HEK293 (cell line): ENCODE measurements at regions not wholly inside any gene's neighbourhood (a gene's known extent, or its start where the extent isn't known, plus 50 kb on each side); places are given as distances from the start of the nearest gene placed in this dataset.
"Not testable (repeated sequence)": the region's sequence is repeated elsewhere in the genome, so short reads cannot be mapped to it uniquely, and the experiment has no call there.

Experiments
- CTCF ChIP-seq: fragments of 450-650 bp; formaldehyde crosslinking; IDR thresholded peaks from 2 replicates; pipeline ENCODE4 v1.5.1; 2016; ENCODE audit warnings: missing biosample characterization, missing genetic modification characterization
- MZF1 ChIP-seq: fragments of 450-650 bp; formaldehyde crosslinking; IDR thresholded peaks from 2 replicates; pipeline ENCODE4 v1.5.1; 2017; ENCODE audit warnings: missing biosample characterization, missing genetic modification characterization, borderline replicate concordance
- ZBTB17 ChIP-seq: fragments of 450-650 bp; formaldehyde crosslinking; IDR thresholded peaks from 2 replicates; pipeline ENCODE4 v1.5.1; 2016; ENCODE audit warnings: missing biosample characterization, missing genetic modification characterization
- ZBTB8A ChIP-seq: fragments of 450-650 bp; formaldehyde crosslinking; IDR thresholded peaks from 2 replicates; pipeline ENCODE4 v1.5.1; 2016; ENCODE audit warnings: missing biosample characterization, missing genetic modification characterization
- ZFP41 ChIP-seq: fragments of 450-650 bp; formaldehyde crosslinking; IDR thresholded peaks from 2 replicates; pipeline ENCODE4 v1.5.1; 2016; ENCODE audit warnings: missing biosample characterization, missing genetic modification characterization, borderline replicate concordance
- ZNF610 ChIP-seq: fragments of 450-650 bp; formaldehyde crosslinking; IDR thresholded peaks from 2 replicates; pipeline ENCODE4 v1.5.1; 2016; ENCODE audit warnings: missing biosample characterization, missing genetic modification characterization, borderline replicate concordance
- ZNF623 ChIP-seq: fragments of 450-650 bp; formaldehyde crosslinking; IDR thresholded peaks from 2 replicates; pipeline ENCODE4 v1.5.1; 2016; ENCODE audit warnings: missing biosample characterization, missing genetic modification characterization
- ZNF830 ChIP-seq: fragments of 450-650 bp; IDR thresholded peaks from 2 replicates; pipeline ENCODE4 v1.5.0; 2018; ENCODE audit warnings: missing biosample characterization, missing genetic modification characterization, low read depth, mild to moderate bottlenecking, moderate library complexity
- TF ChIP-seq, protein P1 (sequence below): fragments of 450-650 bp; formaldehyde crosslinking; IDR thresholded peaks from 2 replicates; pipeline ENCODE4 v1.5.1; 2016; ENCODE audit warnings: missing biosample characterization, missing genetic modification characterization, low read depth
- TF ChIP-seq, protein P2 (sequence below): fragments of 450-650 bp; formaldehyde crosslinking; IDR thresholded peaks from 2 replicates; pipeline ENCODE4 v1.5.1; 2016; ENCODE audit warnings: missing biosample characterization, missing genetic modification characterization

- TF ChIP-seq ZNF830 (tag by site-specific recombination); ZNF623 (tag by site-specific recombination); CTCF (tag by site-specific recombination); ZNF610 (tag by site-specific recombination); ZBTB8A; ZBTB17 (tag by site-specific recombination); MZF1 (tag by site-specific recombination); ZFP41: not testable (repeated sequence)
- TF ChIP-seq, protein P1, sequence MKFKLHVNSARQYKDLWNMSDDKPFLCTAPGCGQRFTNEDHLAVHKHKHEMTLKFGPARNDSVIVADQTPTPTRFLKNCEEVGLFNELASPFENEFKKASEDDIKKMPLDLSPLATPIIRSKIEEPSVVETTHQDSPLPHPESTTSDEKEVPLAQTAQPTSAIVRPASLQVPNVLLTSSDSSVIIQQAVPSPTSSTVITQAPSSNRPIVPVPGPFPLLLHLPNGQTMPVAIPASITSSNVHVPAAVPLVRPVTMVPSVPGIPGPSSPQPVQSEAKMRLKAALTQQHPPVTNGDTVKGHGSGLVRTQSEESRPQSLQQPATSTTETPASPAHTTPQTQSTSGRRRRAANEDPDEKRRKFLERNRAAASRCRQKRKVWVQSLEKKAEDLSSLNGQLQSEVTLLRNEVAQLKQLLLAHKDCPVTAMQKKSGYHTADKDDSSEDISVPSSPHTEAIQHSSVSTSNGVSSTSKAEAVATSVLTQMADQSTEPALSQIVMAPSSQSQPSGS (tag by site-specific recombination), result not testable (repeated sequence)
- TF ChIP-seq, protein P2, sequence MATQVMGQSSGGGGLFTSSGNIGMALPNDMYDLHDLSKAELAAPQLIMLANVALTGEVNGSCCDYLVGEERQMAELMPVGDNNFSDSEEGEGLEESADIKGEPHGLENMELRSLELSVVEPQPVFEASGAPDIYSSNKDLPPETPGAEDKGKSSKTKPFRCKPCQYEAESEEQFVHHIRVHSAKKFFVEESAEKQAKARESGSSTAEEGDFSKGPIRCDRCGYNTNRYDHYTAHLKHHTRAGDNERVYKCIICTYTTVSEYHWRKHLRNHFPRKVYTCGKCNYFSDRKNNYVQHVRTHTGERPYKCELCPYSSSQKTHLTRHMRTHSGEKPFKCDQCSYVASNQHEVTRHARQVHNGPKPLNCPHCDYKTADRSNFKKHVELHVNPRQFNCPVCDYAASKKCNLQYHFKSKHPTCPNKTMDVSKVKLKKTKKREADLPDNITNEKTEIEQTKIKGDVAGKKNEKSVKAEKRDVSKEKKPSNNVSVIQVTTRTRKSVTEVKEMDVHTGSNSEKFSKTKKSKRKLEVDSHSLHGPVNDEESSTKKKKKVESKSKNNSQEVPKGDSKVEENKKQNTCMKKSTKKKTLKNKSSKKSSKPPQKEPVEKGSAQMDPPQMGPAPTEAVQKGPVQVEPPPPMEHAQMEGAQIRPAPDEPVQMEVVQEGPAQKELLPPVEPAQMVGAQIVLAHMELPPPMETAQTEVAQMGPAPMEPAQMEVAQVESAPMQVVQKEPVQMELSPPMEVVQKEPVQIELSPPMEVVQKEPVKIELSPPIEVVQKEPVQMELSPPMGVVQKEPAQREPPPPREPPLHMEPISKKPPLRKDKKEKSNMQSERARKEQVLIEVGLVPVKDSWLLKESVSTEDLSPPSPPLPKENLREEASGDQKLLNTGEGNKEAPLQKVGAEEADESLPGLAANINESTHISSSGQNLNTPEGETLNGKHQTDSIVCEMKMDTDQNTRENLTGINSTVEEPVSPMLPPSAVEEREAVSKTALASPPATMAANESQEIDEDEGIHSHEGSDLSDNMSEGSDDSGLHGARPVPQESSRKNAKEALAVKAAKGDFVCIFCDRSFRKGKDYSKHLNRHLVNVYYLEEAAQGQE (tag by site-specific recombination), result not testable (repeated sequence)
These were observed 1883.1 kb upstream of the TENM3 start for GRCh38 chr4:180360113-180360512.
